IMR-90 (cell line): ENCODE measurements at regions not wholly inside any gene's neighbourhood (a gene's known extent, or its start where the extent isn't known, plus 50 kb on each side); places are given as distances from the start of the nearest gene placed in this dataset.

Experiments
- ATAC-seq: fragments of 200-7000 bp; cut with Tn5 transposase; 2 replicates; pipeline ENCODE4 v1.9.1; 2020; ENCODE audit warnings: low read depth, mild to moderate bottlenecking, moderate library complexity
- BruUV-seq: library from RNA; stranded (reverse); fragments of 400-500 nt; replicated peaks from 2 replicates; lab custom pipeline; 2021; lab: Mats Ljungman, UMichigan
- CTCF ChIA-PET: fragments of 300-600 bp; formaldehyde crosslinking; extraction: SDS; loops from one replicate; lab custom pipeline; 2021; ENCODE audit warnings: antibody characterized with exemption; lab: Yijun Ruan, JAX
- POLR2A ChIA-PET: fragments of 300-600 bp; sonication (Branson Sonifier 250); formaldehyde crosslinking; loops from one replicate; lab custom pipeline; 2022; ENCODE audit warnings: antibody characterized with exemption; ENCODE audit not compliant: unreplicated experiment; lab: Charles Lee
- DNase-seq: peaks from one replicate; pipeline ENCODE4 v3.0.0; 2013
- H2AFZ ChIP-seq: replicated peaks from 2 replicates; pipeline ENCODE3; 2013; ENCODE audit warnings: low read length, mild to moderate bottlenecking; ENCODE audit not compliant: poor library complexity
- H2AK5ac ChIP-seq: 2 replicates; pipeline ENCODE4 v1.6.1; 2013; ENCODE audit warnings: low read depth, low read length, inconsistent platforms
- H2AK9ac ChIP-seq: replicated peaks from 2 replicates; pipeline ENCODE3; 2013; ENCODE audit warnings: mild to moderate bottlenecking, low read depth, low read length, moderate library complexity; ENCODE audit not compliant: poor library complexity
- H2BK120ac ChIP-seq: 2 replicates; pipeline ENCODE4 v1.6.1; 2013; ENCODE audit warnings: low read depth, low read length, inconsistent platforms
- H2BK15ac ChIP-seq: 3 replicates; pipeline ENCODE4 v1.6.1; 2013; ENCODE audit warnings: low read depth, low read length, inconsistent platforms
- H2BK20ac ChIP-seq: 2 replicates; pipeline ENCODE4 v1.6.1; 2013; ENCODE audit warnings: low read depth, mild to moderate bottlenecking, inconsistent platforms, low read length, moderate library complexity
- H2BK5ac ChIP-seq: 2 replicates; pipeline ENCODE4 v1.6.1; 2013; ENCODE audit warnings: mild to moderate bottlenecking, low read depth, low read length, inconsistent platforms; ENCODE audit not compliant: poor library complexity, severe bottlenecking
- H3K14ac ChIP-seq: replicated peaks from 2 replicates; pipeline ENCODE4 v1.6.1; 2013; ENCODE audit warnings: low read depth, low read length, inconsistent platforms
- H3K18ac ChIP-seq: 2 replicates; pipeline ENCODE4 v1.6.1; 2013; ENCODE audit warnings: low read depth, low read length, control low read depth
- H3K23ac ChIP-seq: 2 replicates; pipeline ENCODE4 v1.6.1; 2013; ENCODE audit warnings: low read depth, low read length, inconsistent platforms
- H3K27ac ChIP-seq: 2 replicates; pipeline ENCODE4 v1.5.1; 2013; ENCODE audit warnings: mild to moderate bottlenecking, control low read depth, low read length; ENCODE audit not compliant: insufficient read depth
- H3K27me3 ChIP-seq: 2 replicates; pipeline ENCODE4 v1.6.1; 2013; ENCODE audit warnings: low read length; ENCODE audit not compliant: control insufficient read depth, insufficient read depth
- H3K36me3 ChIP-seq: 2 replicates; pipeline ENCODE4 v1.6.1; 2013; ENCODE audit warnings: low read length, mixed read lengths; ENCODE audit not compliant: control insufficient read depth, insufficient read depth
- H3K4ac ChIP-seq: 2 replicates; pipeline ENCODE4 v1.6.1; 2013; ENCODE audit warnings: low read depth, low read length, inconsistent platforms
- H3K4me1 ChIP-seq: 2 replicates; pipeline ENCODE4 v1.6.1; 2013; ENCODE audit warnings: low read length, mixed read lengths; ENCODE audit not compliant: control insufficient read depth, insufficient read depth
- H3K4me2 ChIP-seq: 2 replicates; pipeline ENCODE4 v1.6.1; 2013; ENCODE audit warnings: low read depth, mild to moderate bottlenecking, control low read depth, low read length, moderate library complexity
- H3K4me3 ChIP-seq: 2 replicates; pipeline ENCODE4 v1.5.1; 2013; ENCODE audit warnings: low read depth, mild to moderate bottlenecking, control low read depth, low read length, moderate library complexity; ENCODE audit not compliant: insufficient read depth
- H3K56ac ChIP-seq: 2 replicates; pipeline ENCODE4 v1.6.1; 2013; ENCODE audit warnings: low read length, inconsistent platforms; ENCODE audit not compliant: insufficient read depth; ENCODE audit errors: extremely low read depth
- H3K79me1 ChIP-seq, 2 experiments: 2 replicates each; pipeline ENCODE4 v1.6.1; 2013; ENCODE audit warnings: low read length in 2 of 2, inconsistent platforms in 1 of 2, low read depth in 1 of 2
- H3K9ac ChIP-seq: 2 replicates; pipeline ENCODE4 v1.6.1; 2013; ENCODE audit warnings: low read depth, low read length, control low read depth
- H3K9me1 ChIP-seq: 2 replicates; pipeline ENCODE4 v1.6.1; 2013; ENCODE audit warnings: low read length, inconsistent platforms; ENCODE audit not compliant: insufficient read depth
- H3K9me3 ChIP-seq: 2 replicates; pipeline ENCODE4 v1.6.1; 2013; ENCODE audit warnings: low read length; ENCODE audit not compliant: control insufficient read depth, insufficient read depth
- H4K20me1 ChIP-seq: 2 replicates; pipeline ENCODE4 v1.6.1; 2013; ENCODE audit warnings: low read length, inconsistent platforms; ENCODE audit not compliant: insufficient read depth
- H4K5ac ChIP-seq: 2 replicates; pipeline ENCODE4 v1.6.1; 2013; ENCODE audit warnings: mild to moderate bottlenecking, low read depth, low read length, control low read depth
- H4K8ac ChIP-seq, 2 experiments: 2 replicates each; pipeline ENCODE4 v1.6.1; 2013; ENCODE audit warnings: low read depth in 2 of 2, low read length in 2 of 2, control low read depth in 1 of 2, inconsistent platforms in 1 of 2
- H4K91ac ChIP-seq: 2 replicates; pipeline ENCODE4 v1.6.1; 2013; ENCODE audit warnings: low read depth, low read length, inconsistent platforms; ENCODE audit not compliant: insufficient read depth
- CEBPB ChIP-seq: IDR thresholded peaks from 2 replicates; pipeline ENCODE4 v1.6.1; 2012; ENCODE audit warnings: low read depth, low read length, improper control_type of control experiment
- FOS ChIP-seq: fragments of 150-350 bp; IDR thresholded peaks from 2 replicates; pipeline ENCODE4 v1.6.1; 2016; ENCODE audit warnings: low read depth, low read length
- MAZ ChIP-seq: IDR thresholded peaks from 2 replicates; pipeline ENCODE4 v1.6.1; 2012; ENCODE audit warnings: low read depth, mild to moderate bottlenecking, low read length, improper control_type of control experiment, moderate library complexity, borderline replicate concordance
- MXI1 ChIP-seq: IDR thresholded peaks from 2 replicates; pipeline ENCODE4 v1.6.1; 2012; ENCODE audit warnings: low read depth, mild to moderate bottlenecking, low read length, moderate library complexity, borderline replicate concordance
- NFE2L2 ChIP-seq: fragments of 150-350 bp; IDR thresholded peaks from 2 replicates; pipeline ENCODE4 v1.6.1; 2016; ENCODE audit warnings: low read depth, mild to moderate bottlenecking, low read length
- POLR2A ChIP-seq: IDR thresholded peaks from 2 replicates; pipeline ENCODE4 v1.6.1; 2012; ENCODE audit warnings: mild to moderate bottlenecking, low read depth, low read length
- RAD21 ChIP-seq: IDR thresholded peaks from 2 replicates; pipeline ENCODE4 v1.6.1; 2012; ENCODE audit warnings: low read length, improper control_type of control experiment
- RCOR1 ChIP-seq: IDR thresholded peaks from 2 replicates; pipeline ENCODE4 v1.6.1; 2012; ENCODE audit warnings: mild to moderate bottlenecking, low read length, improper control_type of control experiment; ENCODE audit not compliant: insufficient replicate concordance
- RFX5 ChIP-seq: IDR thresholded peaks from 2 replicates; pipeline ENCODE4 v1.8.0; 2012; ENCODE audit warnings: low read depth, mild to moderate bottlenecking, low read length, moderate library complexity
- SMC3 ChIP-seq: fragments of 150-350 bp; IDR thresholded peaks from 2 replicates; pipeline ENCODE4 v1.6.1; 2016; ENCODE audit warnings: low read depth, mild to moderate bottlenecking, antibody characterized with exemption, low read length, moderate library complexity
- WGBS, 2 experiments: methylation state at CpG; one replicate each; pipeline versions ENCODE4 v1.1.5 to v1.1.7; 2013; ENCODE audit warnings: missing lambda C conversion rate in 2 of 2; ENCODE audit not compliant: insufficient read length in 1 of 2; ENCODE audit errors: extremely low coverage in 2 of 2; 5-methylcytosine and 5-hydroxymethylcytosine counted together
- dilution Hi-C: fragments of 300-500 bp; cut with HindIII; formaldehyde crosslinking; loops from one replicate; pipeline ENCODE4 v1.14.3; 2018; ENCODE audit warnings: low sequenced_read_pairs; ENCODE audit not compliant: unreplicated experiment
- in situ Hi-C: fragments of 300-500 bp; cut with MboI; formaldehyde crosslinking; loops from 3 replicates; pipeline ENCODE4 v1.14.3; 2019; ENCODE audit warnings: low sequenced_read_pairs, inconsistent platforms, mixed read lengths
- intact Hi-C: fragments of 100-400 bp; cut with micrococcal nuclease; formaldehyde crosslinking; loops from 2 replicates; pipeline ENCODE4 v1.10.0; 2022

- Histone ChIP-seq H2BK5ac (no peak overlapping the region), H3K4me1 (no peaks in the 10 kb centered on the region), H3K56ac (no peak overlapping the region), H3K36me3 (no peaks in the 10 kb centered on the region), H3K4me3 (no peak overlapping the region), H3K79me1 (no peaks in the 10 kb centered on the region), H2BK120ac (no peak overlapping the region), H3K4me2 (no peak overlapping the region), H4K8ac (no peak overlapping the region), H3K9me1 (no peaks in the 10 kb centered on the region), H3K4ac (no peak overlapping the region), H4K5ac (no peak overlapping the region), H2BK15ac (no peak overlapping the region), H3K18ac (no peak overlapping the region), H2AFZ (no peak overlapping the region), H3K23ac (no peak overlapping the region), H2BK20ac (no peak overlapping the region), H3K9ac (no peak overlapping the region), H2AK9ac (no peak overlapping the region), H3K9me3 (0 out of 2 replicates have a peak, but pooled peaks cover 3% of the 10 kb centered on the region), H3K27ac (no peak overlapping the region), H4K91ac (no peak overlapping the region), H3K27me3 (no peaks in the 10 kb centered on the region), H2AK5ac (no peak overlapping the region), H3K14ac (no peak overlapping the region), H4K20me1 (no peaks in the 10 kb centered on the region)
- WGBS, 2 experiments = no CpG with 5 or more reads among the region's 1 CpG
- dilution Hi-C loops (no loop called here), in situ Hi-C loops (no loop called here), intact Hi-C loops (no loop called here)
- DNase-seq = no peak
- TF ChIP-seq NFE2L2 (no peak), RCOR1 (no peak), RAD21 (no peak), SMC3 (no peak), POLR2A (no peak), CEBPB (no peak), MAZ (no peak), MXI1 (no peak), RFX5 (no peak), FOS (no peak)
- CTCF ChIA-PET = no interaction called here
- BruUV-seq = no TSS peak
- no peak for ATAC-seq
- POLR2A ChIA-PET = no interaction called here
These were observed 286.4 kb upstream of the CNTNAP5 start for GRCh38 chr2:123738643-123739042.
